HFF-Myc (cell line): ENCODE measurements at regions not wholly inside any gene's neighbourhood (a gene's known extent, or its start where the extent isn't known, plus 50 kb on each side); places are given as distances from the start of the nearest gene placed in this dataset.

Source experiments
- DNase-seq: peaks from one replicate; pipeline ENCODE4 v3.0.0-alpha.2; 2011; ENCODE audit warnings: low read depth; ENCODE audit errors: extremely low read depth
- H3K4me3 ChIP-seq: replicated peaks from 2 replicates; pipeline ENCODE4 v1.5.1; 2011; ENCODE audit warnings: low read depth, mild to moderate bottlenecking, control low read depth, low read length
- CTCF ChIP-seq: IDR thresholded peaks from 2 replicates; pipeline ENCODE4 v1.5.1; 2012; ENCODE audit warnings: mild to moderate bottlenecking, low read depth, low read length, control low read depth; ENCODE audit errors: missing control alignments

DNA sequence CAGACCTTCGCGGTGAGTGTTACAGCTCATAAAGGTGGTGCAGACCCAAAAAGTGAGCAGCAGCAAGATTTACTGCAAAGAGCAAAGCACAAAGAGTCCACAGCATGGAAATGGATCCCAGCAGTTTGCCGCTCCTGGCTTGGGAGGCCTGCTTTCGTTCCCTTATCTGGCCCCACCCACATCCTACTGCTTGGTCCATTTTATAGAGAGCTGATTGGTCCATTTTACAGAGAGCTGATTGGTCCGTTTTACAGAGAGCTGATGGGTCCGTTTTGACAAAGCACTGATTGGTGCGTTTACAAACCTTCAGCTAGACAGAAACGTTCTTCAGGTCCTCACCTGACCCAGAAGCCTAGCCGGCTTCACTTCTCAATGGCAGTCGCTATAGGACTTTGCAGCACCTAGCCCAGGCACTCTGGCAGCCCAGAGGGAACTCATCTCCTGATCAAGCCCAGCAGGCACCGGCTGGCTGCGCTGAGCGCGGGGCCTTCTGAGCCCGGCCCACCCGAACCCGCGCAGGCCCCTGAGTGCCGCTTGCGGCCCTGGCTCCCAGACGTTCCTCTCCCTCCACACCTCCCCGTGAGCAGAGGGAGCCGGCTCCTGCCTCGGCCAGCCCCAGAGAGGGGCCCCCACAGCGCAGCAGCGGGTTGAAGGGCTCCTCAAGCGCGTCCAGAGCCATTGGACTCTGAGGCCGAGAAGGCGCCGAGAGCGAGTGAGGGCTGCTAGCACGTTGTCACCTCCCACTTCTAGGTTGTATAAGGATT lies 200.3 kb downstream of the LMO4 start:
- H3K4me3 ChIP-seq: no peak overlapping the region
- no peak for TF ChIP-seq CTCF
- DNase-seq: no peak

- H3K4me3 ChIP-seq: no peak overlapping the region
- TF ChIP-seq CTCF: no peak
- no peak for DNase-seq
These were observed 201.5 kb downstream of the LMO4 start for GRCh38 chr1:87530042-87530807.

- DNase-seq: no peak
- no peak overlapping the region for H3K4me3 ChIP-seq
- TF ChIP-seq CTCF: no peak
These were observed 206.9 kb downstream of the LMO4 start for GRCh38 chr1:87535551-87535950.

DNA sequence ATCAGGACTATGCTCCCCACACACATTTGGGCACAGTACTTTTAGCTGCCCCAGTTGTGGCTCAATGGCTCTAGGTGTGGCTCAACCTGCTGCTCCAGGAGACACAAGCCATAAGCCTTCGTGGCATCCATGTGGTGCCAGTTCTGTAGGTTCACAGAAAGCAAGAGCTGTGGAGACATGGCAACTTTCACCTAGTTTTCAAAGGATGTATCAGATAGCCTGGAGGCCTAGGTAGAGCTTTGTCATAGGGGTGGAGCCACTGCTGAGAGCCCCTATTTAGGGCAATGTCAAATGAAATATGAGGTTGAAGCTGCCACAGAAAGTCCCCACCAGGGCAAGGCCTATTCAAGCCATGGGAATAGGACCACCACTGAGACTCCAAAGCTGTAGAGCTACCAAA lies 210.5 kb downstream of the LMO4 start:
- no peak overlapping the region for H3K4me3 ChIP-seq
- no peak for DNase-seq
- no peak for TF ChIP-seq CTCF

GRCh38 chr1:87542697-87543096 lies 214.0 kb downstream of the LMO4 start:
- DNase-seq: no peak
- no peak for TF ChIP-seq CTCF
- H3K4me3 ChIP-seq: no peak overlapping the region

DNA sequence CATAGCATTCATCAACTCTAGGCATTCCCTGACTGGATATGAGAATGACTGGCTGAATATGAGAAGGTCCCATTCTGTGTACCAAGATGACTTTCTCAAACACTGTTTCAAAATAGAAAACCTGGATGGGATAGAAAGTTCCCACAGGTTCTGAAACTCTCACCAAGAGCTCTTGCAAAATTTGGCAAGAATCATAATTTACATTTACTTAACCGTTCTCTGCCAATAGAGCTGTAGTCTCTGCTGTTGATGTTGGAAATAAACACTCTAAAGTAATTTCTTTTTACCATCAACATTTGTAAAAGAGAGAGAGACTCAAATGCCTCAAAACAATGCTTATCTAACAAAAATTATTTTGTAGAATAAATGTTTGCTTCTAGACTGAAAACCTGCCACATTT lies 221.1 kb downstream of the LMO4 start:
- H3K4me3 ChIP-seq: no peak overlapping the region
- no peak for DNase-seq
- no peak for TF ChIP-seq CTCF

- TF ChIP-seq CTCF: no peak
- no peak overlapping the region for H3K4me3 ChIP-seq
- no peak for DNase-seq
These were observed 224.8 kb downstream of the LMO4 start for GRCh38 chr1:87553511-87553910.
